ENCODE measurements at regions not wholly inside any gene's neighbourhood (a gene's known extent, or its start where the extent isn't known, plus 50 kb on each side); places are given as distances from the start of the nearest gene placed in this dataset.

GRCh38 chr7:117972606-117973005 lies 99.4 kb upstream of the CTTNBP2 start:
- no peak for DNase-seq (ENCODE audit: low read depth in 4 of 4, low spot score in 1 of 4)

DNA sequence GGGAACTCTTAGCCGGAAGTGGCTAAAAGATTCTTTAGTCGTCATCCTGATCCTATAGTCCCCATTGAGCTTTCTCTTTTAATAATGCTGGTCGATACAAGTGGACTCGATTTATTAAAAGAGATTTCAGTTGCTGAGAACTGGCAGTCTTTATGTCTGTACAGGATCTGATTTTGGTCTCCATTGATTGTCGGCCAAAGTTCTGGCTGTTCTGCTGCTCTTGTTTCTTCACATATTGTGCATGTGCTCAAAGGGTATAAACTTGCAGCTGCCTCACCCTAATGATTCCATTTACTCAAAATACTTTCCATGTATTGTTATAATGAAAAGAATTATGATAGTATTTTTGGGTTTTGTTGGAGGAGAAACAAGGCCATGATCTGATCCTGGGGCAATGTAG lies 100.7 kb upstream of the CTTNBP2 start:
- DNase-seq (ENCODE audit: low read depth in 4 of 4, low spot score in 1 of 4), result no peak

DNA sequence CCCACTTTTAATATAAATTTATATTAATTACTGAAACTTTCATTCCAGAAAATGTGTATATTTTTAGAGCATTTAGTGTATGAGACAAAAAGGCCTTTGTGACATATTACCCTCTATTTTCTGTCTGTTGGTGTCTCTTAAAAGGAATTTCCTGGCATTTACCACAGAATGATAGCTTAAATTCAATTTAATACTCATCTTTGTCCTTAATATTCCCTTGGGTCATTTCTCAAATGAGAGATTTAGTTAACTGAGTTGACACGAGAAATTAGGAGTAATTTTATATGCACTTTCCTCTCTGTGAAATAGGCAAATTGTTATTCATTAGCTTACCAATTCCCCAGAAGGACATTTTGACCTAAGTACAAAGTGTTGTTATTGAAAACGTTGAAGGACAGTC lies 101.7 kb upstream of the CTTNBP2 start:
- DNase-seq (ENCODE audit: low read depth in 4 of 4, low spot score in 1 of 4), result no peak

DNA sequence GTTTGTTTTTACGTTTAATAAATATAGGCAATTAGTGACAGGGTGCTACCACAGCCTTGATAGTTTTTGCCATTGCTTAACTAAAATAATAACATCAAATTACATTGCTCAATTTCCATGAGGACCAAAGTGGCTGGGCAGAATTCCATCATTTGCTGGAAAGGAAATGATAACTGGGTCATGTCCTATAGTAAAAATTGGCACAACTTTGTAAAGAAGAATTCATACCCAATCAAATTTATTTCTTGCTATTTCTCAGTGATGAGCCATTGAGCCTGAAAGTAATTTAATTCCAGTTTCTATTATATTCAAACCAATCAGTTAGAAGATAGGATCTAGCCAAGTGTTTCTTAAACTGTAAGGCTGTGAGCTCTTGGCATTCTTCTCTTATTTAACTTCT lies 102.2 kb upstream of the CTTNBP2 start:
- no peak for DNase-seq (ENCODE audit: low read depth in 4 of 4, low spot score in 1 of 4)

- no peak for DNase-seq (ENCODE audit: low read depth in 4 of 4, low spot score in 1 of 4)
Measured at GRCh38 chr7:117979954-117980497, 106.8 kb upstream of the CTTNBP2 start.

DNA sequence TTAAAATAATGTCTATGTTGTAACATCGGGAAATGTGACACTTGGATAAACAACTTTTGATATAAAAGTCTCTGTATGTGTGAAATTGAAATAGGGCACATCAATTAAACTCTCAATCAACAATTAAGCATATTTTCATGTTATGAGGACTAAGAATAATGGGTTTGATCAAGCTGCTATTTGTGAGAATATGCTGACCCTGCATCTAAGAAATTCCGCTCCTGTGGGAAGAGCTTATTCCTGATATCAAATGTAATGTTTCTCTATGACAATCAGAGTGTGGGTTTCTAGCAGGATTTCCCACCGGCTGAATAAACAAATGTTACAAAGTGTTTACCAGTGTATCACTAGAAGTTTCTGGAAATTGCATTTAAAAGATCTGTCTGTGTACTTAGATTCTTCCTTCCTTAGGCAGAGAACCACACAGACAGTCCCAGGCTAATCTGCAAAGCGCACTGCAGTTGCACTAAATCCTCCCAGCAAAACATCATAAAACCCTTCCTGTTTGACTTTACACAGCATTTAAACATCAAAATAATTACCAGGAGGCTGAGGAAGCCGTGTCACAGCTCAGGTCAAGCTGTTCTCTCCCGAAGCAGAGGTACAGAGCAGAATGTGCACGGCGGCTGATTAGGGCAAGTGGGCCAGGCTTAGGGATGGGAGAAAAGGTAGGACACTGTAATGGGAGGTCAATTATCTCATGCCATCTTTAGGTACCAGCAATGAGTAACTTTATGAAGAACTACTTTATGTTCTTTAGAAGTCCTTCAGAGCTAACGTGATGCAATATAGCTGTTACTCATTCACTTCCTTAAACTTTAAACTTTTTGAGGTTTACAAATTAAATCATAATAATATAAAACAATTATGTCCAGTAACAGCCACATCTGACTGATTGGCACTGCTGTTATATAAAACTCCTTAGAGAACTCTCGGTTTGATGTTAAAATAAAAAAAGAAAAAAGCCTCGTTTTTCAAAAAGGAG lies 109.1 kb upstream of the CTTNBP2 start:
- DNase-seq (ENCODE audit: low read depth in 4 of 4, low spot score in 1 of 4), result no peak

DNA sequence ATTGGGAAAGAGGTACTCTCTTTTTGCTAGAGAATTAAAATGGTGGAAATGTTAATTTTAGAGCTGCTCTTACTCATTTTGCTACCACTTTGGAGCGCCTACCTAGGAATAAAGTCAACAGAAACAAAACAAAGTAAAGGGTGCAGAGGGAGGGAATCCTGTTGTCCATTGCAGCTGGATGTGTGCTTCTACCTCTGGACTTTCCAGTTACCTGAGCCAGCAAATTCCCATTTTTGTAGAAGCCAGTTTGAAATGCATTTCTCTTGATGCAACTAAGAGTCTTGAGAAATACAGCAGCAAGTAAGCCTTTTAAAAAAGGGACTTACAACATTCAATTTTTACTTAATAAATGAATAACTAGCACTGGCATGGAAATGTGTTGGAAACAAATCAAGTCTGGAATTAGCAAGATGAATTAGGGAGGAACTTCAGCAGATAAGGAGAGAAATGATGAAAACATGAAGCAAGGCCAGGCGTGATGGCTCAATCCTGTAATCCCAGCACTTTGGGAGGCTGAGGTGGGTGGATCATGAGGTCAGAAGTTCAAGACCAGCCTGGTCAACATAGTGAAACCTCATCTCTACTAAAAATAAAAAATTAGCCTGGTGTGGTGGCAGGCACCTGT lies 113.5 kb upstream of the CTTNBP2 start:
- no peak for DNase-seq (ENCODE audit: low read depth in 4 of 4, low spot score in 1 of 4)

- no peak for DNase-seq (ENCODE audit: low read depth in 4 of 4, low spot score in 1 of 4)
Measured at GRCh38 chr7:117990834-117991233, 117.6 kb upstream of the CTTNBP2 start.

DNA sequence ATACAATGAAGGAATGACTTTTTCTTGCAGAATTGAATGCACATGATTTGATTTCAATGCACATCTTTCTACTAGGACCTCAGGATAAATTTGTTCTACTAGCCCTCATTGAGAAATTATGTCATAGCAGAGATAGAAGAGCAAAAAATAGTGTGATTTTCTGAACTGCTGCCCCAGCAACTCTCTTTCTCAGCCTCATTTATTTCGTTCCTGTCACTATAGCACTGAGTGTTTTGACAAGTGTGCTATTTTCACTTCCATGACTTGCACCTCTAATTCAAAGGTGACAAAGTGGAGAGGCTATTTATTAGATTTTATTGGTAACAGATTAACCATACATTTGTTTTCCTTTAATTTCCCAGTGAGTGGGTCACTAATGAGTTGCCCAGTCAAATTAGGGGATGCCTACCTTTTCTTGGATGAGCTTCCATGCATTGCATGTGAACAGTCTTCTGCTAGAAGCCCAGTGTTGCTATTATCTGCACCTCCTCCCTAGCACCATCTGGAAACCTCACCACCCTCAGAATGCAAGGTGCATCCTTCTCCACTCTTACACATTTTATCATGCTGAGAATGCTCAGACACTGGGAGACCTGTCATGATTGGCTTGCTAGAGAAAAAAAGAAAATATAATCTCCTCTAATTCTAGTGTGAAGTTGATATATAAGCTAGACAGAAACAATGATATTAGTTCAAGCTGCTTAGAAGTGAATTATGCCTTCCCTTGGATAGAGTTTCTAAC lies 119.6 kb upstream of the CTTNBP2 start:
- DNase-seq (ENCODE audit: low read depth in 4 of 4, low spot score in 1 of 4), result no peak

- peak in 1 of 4 experiments; percentile 1 for DNase-seq (ENCODE audit: low read depth in 4 of 4, low spot score in 1 of 4)
Measured at GRCh38 chr7:117993377-117994003, 120.2 kb upstream of the CTTNBP2 start.

DNA sequence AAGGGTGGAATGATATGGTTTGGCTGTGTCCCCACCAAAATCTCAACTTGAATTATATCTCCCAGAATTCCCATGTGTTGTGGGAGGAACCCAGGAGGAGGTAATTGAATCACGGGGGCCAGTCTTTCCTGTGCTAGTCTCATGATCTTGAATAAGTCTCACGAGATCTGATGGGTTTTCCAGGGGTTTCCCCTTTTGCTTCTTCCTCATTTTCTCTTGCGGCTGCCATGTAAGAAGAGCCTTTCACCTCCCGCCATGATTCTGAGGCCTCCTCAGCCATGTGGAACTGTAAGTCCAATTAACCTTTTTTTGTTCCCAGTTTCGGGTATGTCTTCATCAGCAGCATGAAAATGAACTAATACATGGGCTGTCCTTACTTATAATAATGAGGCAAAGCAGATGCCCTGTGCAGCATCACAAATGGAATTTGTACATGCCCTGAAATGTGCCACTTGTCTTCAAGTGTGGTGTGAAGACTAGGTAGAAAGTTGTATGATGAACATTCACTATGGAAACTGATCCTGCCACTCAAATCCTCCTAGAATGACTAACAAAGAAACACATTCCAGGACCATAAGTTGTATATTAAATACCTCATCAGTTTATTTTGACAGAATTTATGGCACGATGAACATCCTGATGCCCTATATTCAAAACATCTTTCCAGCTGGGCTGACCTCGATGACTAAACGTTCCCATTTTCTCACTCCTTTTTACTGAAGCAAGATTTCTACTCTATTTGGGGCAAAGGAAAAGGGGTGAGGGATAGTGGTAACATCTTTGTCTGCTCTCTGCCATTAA lies 122.8 kb upstream of the CTTNBP2 start:
- DNase-seq (ENCODE audit: low read depth in 4 of 4, low spot score in 1 of 4), result no peak

DNA sequence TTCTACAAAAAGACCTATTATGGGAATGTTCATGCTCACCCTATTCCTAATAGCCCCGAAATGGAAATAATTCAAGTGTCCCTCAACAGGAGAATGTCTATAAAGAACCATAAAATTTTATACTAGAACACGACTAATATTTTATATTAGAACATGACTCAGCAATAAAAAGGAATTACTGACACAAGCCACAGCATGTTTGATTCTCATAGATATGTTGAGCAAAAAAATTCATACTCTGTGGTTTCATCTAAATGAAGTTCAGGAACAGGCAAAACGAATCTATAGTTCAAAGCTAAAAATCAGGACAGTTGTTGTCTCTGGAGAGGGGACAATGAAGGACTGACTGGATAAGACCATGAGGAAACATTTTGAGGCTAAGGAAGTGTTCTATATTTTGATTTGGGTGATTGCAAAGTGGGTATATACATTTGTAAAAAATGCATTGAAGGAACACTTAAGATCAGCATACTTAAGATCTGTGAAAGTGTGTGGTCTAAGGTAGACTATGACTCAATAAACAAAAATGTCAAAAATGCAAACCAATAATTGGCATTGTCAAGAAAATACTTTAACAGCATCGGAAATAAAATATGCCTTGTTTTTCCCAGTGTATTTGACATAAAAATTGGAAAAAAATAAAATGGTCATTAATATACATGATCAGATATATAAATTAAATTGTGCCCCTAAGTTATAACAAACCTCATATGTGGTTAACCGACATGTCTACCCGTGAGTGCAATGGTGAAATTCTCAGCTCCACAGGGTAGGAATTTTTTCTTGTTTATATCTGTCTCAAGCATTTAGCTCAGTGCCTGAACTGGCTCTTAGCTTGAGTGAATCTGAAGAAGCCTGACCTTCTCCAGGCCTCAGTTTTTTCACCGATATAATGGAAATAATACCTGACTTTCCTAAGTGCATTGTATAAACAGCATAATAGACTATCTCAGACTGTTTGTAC lies 124.9 kb upstream of the CTTNBP2 start:
- DNase-seq (ENCODE audit: low read depth in 4 of 4, low spot score in 1 of 4), result no peak

GRCh38 chr7:118000480-118001202 lies 127.4 kb upstream of the CTTNBP2 start:
- DNase-seq (ENCODE audit: low read depth in 4 of 4, low spot score in 1 of 4), result no peak

DNA sequence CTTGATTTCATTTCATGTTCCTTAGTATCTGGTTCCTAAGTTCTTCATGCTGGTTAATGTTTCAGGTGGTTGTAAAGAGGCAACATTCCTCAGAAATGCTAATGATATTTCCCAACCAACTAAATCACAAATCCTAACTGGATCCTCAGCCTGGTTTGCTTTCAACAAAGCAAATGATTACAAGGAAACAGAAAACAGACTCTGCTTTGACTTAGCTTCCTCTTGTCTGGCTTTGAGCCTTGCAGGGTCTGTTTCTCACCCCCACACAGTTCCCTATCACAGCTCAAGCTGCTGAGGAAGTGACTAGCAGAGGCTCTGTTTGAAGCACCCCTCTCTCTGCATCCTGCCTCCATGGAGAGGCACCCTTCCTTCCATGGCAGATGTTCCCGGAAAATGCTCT lies 130.2 kb upstream of the CTTNBP2 start:
- DNase-seq (ENCODE audit: low read depth in 4 of 4, low spot score in 1 of 4), result no peak

DNA sequence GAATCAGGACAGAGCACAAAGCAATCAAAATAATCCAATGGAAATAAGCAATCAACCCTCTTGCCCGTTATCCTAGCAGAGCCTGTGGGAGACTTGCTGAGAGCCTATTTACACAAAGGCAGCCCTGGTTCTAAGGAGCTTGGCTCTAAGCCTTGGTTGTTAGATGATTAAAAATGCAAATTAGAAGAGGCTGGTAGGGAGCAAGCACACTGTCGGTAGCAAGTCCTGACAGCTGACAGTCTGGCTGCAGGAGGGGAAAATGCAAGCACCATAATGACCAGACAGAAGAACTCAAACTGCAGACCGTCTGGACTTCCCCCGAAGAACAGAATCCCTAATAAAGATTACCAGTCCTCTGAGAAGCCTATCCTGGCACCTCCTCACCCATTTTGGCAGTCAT lies 131.8 kb upstream of the CTTNBP2 start:
- no peak for DNase-seq (ENCODE audit: low read depth in 4 of 4, low spot score in 1 of 4)

GRCh38 chr7:118006979-118007378 lies 133.7 kb upstream of the CTTNBP2 start:
- no peak for DNase-seq (ENCODE audit: low read depth in 4 of 4, low spot score in 1 of 4)

- no peak for DNase-seq (ENCODE audit: low read depth in 4 of 4, low spot score in 1 of 4)
Measured at GRCh38 chr7:118009419-118009818, 136.2 kb upstream of the CTTNBP2 start.

GRCh38 chr7:118011652-118012051 lies 138.4 kb upstream of the CTTNBP2 start:
- no peak for DNase-seq (ENCODE audit: low read depth in 4 of 4, low spot score in 1 of 4)
